Adrenal gland (tissue), 9 donors: ENCODE measurements at regions not wholly inside any gene's neighbourhood (a gene's known extent, or its start where the extent isn't known, plus 50 kb on each side); places are given as distances from the start of the nearest gene placed in this dataset.

Source experiments
- DNase-seq, 7 donors: peaks; one replicate each; pipeline ENCODE4 v3.0.0-alpha.2; 2019 to 2020
- H3K27ac ChIP-seq, 5 donors: fragments of 200-600 bp; sonication (generic) in 4 of 5; 1 replicate in 3 of 5; 2 replicates in 2 of 5; pipeline versions ENCODE4 v1.5.1 to v1.8.0; 2016 to 2020; ENCODE audit warnings: mild to moderate bottlenecking in 1 of 5
- H3K27me3 ChIP-seq: fragments of 200-600 bp; 2 replicates; pipeline ENCODE4 v1.8.0; 2021
- H3K36me3 ChIP-seq, 2 donors: fragments of 200-600 bp; replicated peaks in 1 of 2; 1 replicate in 1 of 2; 2 replicates in 1 of 2; pipeline versions ENCODE4 v1.5.1 to v1.8.0; 2018 to 2022
- H3K4me1 ChIP-seq, 2 donors: fragments of 200-600 bp; replicated peaks in 1 of 2; 1 replicate in 1 of 2; 2 replicates in 1 of 2; pipeline versions ENCODE4 v1.5.1 to v1.8.0; 2018 to 2021
- H3K4me3 ChIP-seq, 4 donors: fragments of 200-600 bp; sonication (generic) in 3 of 4; one replicate each; pipeline ENCODE4 v1.5.1; 2016 to 2018
- H3K9me3 ChIP-seq, 3 donors: fragments of 200-600 bp; sonication (generic) in 1 of 3; replicated peaks in 1 of 3; 1 replicate in 2 of 3; 2 replicates in 1 of 3; pipeline versions ENCODE4 v1.5.1 to v1.8.0; 2016 to 2021
- CTCF ChIP-seq, 6 experiments: fragments of 450-650 bp in 4 of 6; fragments of 200-600 bp in 2 of 6; sonication (generic) in 1 of 6; IDR thresholded peaks; 1 replicate in 5 of 6; 2 replicates in 1 of 6; pipeline versions ENCODE4 v1.5.1 to v1.8.0; 2016 to 2021; ENCODE audit warnings: antibody characterized with exemption in 6 of 6, mild to moderate bottlenecking in 2 of 6, moderate library complexity in 1 of 6
- POLR2A ChIP-seq, 2 donors: fragments of 450-650 bp; IDR thresholded peaks; one replicate each; pipeline ENCODE4 v1.6.1; 2017; ENCODE audit warnings: antibody characterized with exemption in 2 of 2, mild to moderate bottlenecking in 2 of 2, moderate library complexity in 1 of 2
- WGBS, 4 donors: extraction: QIAGEN DNeasy Blood & Tissue Kit in 2 of 4; methylation state at CpG; one replicate each; pipeline versions ENCODE4 v1.1.5 to v1.1.7; 2013 to 2017; 5-methylcytosine and 5-hydroxymethylcytosine counted together
- intact Hi-C, 2 donors: fragments of 100-400 bp; cut with DNase I; formaldehyde crosslinking; loops; one replicate each; pipeline versions ENCODE4 v1.14.1 to v1.15.0; 2022 to 2023
- donor health status: healthy with polysubstance abuse.
- donor health status: Bipolar disorder and iron deficiency.
- donor health status: DM: yes; HTN: yes; CAD: no.
- donor health status: DM: no; HTN: no; CAD: no.
- donor health status: DM: no; HTN: no; CAD: no.

GRCh38 chr4:131137196-131137595 is 2011.9 kb upstream of the PCDH10 start:
- no peaks in the 10 kb centered on the region for H3K27me3 ChIP-seq
- DNase-seq = no peak
- no peaks in the 10 kb centered on the region for H3K4me1 ChIP-seq
- no peak overlapping the region for H3K27ac ChIP-seq
- no peak overlapping the region for H3K4me3 ChIP-seq
- intact Hi-C loops = no loop called here
- H3K9me3 ChIP-seq = no peaks in the 10 kb centered on the region
- 73 to 98% (median 89%) methylated on average over 2 of the region's 2 CpGs for WGBS, 4 donors
- TF ChIP-seq POLR2A (IDR thresholded peaks at IDR 0.05) (no peak), CTCF (IDR thresholded peaks at IDR 0.05) (no peak)
- no peaks in the 10 kb centered on the region for H3K36me3 ChIP-seq

- no peak for DNase-seq
- TF ChIP-seq POLR2A (IDR thresholded peaks at IDR 0.05) = no peak
- TF ChIP-seq CTCF (IDR thresholded peaks at IDR 0.05) = no peak
- intact Hi-C loops = no loop called here
- Histone ChIP-seq H3K27me3 (no peaks in the 10 kb centered on the region), H3K4me3 (no peak overlapping the region), H3K27ac (no peak overlapping the region), H3K4me1 (no peaks in the 10 kb centered on the region), H3K36me3 (no peaks in the 10 kb centered on the region), H3K9me3 (no peaks in the 10 kb centered on the region)
- 75 to 93% (median 80%) methylated on average over 1 of the region's 1 CpG for WGBS, 4 donors
These were observed 1989.8 kb upstream of the PCDH10 start for GRCh38 chr4:131159261-131159660.

GRCh38 chr4:131192318-131192717 is 1956.8 kb upstream of the PCDH10 start:
- H3K4me1 ChIP-seq = no peaks in the 10 kb centered on the region
- intact Hi-C loops = no loop called here
- no peak overlapping the region for H3K4me3 ChIP-seq
- no peaks in the 10 kb centered on the region for H3K9me3 ChIP-seq
- DNase-seq = no peak
- no peaks in the 10 kb centered on the region for H3K27me3 ChIP-seq
- no peak for TF ChIP-seq CTCF (IDR thresholded peaks at IDR 0.05)
- TF ChIP-seq POLR2A (IDR thresholded peaks at IDR 0.05) = no peak
- H3K27ac ChIP-seq = no peak overlapping the region
- WGBS, 4 donors = 68 to 86% (median 76%) methylated on average over 1 of the region's 1 CpG
- no peaks in the 10 kb centered on the region for H3K36me3 ChIP-seq

- TF ChIP-seq POLR2A (IDR thresholded peaks at IDR 0.05) (no peak), CTCF (IDR thresholded peaks at IDR 0.05) (no peak)
- 71 to 85% (median 84%) methylated on average over 6 of the region's 6 CpGs for WGBS, 4 donors
- H3K4me3 ChIP-seq = no peak overlapping the region
- intact Hi-C loops = no loop called here
- no peak overlapping the region for H3K27ac ChIP-seq
- H3K9me3 ChIP-seq = no peaks in the 10 kb centered on the region
- no peaks in the 10 kb centered on the region for H3K4me1 ChIP-seq
- no peak for DNase-seq
- H3K36me3 ChIP-seq = no peaks in the 10 kb centered on the region
- H3K27me3 ChIP-seq = no peaks in the 10 kb centered on the region
These were observed 1941.5 kb upstream of the PCDH10 start for GRCh38 chr4:131207589-131207988.
